HPDE6-E6E7 (cell line): ENCODE measurements at regions not wholly inside any gene's neighbourhood (a gene's known extent, or its start where the extent isn't known, plus 50 kb on each side); places are given as distances from the start of the nearest gene placed in this dataset.

Experiments
- DNase-seq: peaks from one replicate; pipeline ENCODE4 v3.0.0; 2011; ENCODE audit warnings: missing footprints; ENCODE audit errors: extremely low spot score

DNA sequence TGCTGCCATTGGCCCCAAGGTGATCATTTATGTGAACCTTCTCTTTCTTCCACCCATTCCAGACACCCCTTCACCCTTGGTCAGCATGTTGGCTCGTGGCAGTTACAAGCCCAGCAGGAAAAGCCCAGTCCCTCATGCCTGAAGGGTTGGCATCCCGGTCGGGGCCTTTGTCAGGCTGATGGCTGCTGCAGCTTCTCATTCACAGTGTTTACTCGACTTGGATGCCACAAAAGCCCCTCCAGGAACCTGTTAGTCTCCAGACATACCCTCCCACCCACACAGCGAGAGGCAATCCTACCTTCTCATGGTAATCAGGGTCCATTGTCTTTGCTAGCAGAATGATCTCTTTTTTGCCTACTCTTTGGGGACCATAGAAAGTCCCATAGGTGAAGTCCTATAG is 200.8 kb upstream of the PFKP start:
- DNase-seq = no peak

DNA sequence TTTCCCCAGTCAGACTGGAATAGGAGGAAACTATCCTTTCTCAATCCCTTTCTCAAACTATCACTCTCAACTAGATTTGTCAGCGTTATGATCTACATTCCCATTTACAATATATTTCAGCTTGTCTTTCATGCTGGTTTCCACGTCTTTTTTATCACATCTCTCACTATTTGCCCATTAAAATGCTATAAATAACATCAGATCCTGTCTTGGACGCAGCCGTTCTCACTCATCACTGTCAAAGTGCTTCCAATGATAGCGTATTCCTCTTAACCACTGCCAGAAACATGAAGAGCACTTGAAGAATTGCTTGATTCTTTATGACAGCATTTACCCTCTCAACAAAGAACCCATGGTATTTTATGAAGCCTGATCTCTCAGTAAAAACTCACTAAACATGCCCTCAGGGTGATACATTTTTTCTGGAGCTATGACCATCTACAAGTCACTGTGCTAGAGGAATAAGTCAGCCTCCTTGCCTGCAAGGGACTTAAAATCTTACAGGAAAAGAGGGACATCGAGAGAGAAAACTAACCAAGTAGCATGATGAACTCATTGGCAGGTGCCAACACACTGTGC is 205.6 kb upstream of the PFKP start:
- DNase-seq = no peak

DNA sequence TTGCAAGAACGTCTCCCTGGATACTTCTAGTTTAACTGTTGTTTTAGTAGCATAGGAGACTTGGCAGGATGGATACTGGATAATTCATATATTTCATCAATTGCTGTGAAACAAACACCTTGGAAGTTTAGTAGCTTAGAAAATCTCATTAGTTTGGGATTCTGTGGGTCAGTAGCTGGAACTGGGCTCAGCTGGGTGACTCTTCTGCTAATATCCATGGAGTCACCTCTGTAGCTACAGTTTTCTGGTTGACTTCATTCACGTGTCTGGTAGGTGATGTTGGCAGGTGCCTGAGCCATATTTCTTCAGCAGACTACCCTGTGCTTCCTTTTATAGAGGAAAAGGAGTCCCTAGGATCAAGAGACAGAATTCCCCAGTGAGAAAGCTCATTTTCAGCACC is 208.9 kb upstream of the PFKP start:
- DNase-seq = no peak

DNA sequence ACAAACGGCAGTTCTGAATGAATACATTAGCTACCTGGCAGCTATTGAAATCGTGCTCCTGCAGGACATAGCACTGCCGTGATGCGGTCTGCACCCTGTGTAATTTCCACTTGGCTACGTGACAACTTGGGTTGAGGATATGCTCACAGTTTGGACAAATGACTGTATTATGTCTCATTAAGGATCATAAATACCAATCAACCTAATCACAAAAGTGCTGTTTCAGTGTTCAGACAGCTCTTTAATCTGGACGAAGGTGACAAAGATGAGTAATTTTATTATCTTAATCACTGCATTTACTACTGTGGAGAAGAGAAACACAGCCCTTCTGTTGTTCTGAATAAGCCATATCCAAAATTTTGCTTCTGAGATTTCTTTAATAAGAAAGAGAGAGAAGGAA is 210.8 kb upstream of the PFKP start:
- no peak for DNase-seq

DNA sequence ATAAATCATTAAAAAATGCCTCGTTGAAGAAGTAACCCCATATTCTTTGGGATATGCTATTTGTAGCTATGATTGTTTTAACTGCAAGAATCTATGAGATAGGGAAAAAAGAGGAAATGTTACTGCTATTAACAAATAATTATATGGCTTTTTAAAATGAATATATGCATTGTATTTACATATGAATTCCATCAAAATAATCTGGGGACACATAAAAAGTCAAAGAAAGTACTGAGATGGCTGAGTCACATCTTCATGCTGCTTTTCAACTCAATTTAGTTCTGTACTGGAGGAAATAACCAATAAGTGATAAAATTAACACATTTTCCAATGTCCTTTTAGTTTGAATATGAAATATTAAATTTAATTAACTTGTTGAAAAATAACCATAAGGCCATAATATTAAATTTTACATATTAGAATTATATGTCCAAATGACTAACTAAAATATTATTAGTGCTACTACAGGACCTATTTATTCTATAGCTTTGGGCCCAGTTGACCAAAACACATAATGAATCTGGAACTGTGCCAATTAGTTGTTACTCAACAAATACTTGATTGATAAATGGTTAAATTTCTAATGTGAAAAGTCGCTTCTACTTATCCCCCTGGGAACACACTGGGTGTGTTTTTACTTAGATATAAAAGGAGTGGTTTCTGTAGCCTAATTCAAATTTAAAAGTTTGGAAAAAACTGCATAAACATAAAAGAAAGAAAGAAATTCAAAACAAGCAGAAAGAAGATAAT is 214.6 kb upstream of the PFKP start:
- DNase-seq = no peak

DNA sequence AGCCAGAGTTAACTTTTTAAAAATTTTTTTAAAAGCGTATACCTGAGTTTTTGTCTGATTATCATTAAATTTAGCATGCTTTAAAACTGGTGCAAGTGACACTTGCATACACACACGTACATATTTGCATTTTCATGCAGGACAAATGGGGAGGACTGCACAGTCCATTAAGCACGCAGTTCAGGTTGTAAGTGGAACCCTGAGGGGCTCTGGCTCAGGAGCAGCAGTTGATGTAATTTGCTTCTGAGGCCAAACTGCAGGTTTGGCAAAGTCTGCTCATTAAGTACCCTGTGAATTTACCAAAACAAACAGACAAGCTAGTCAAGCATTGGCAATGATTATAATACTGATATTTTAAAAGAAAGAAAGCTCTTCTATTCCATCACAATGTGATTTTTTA is 215.8 kb upstream of the PFKP start:
- no peak for DNase-seq

DNA sequence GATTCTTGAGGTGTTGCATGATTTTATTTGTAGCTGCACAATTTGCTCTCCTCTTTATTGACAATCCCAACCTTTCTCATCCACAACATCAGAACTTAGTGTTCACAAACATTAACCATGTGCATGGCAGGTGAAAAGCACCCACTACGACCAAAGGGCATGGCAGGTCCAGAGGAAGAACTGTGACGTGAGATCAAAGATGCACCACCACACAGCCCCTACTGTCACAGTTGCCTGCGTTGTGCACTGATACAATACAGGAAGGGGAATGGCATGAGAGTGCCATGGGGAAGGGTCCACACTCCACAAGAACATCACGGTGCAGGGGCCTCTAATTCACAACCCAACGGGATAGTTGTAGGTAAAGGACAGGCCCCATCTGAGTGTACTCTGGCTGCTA is 217.1 kb upstream of the PFKP start:
- no peak for DNase-seq

DNA sequence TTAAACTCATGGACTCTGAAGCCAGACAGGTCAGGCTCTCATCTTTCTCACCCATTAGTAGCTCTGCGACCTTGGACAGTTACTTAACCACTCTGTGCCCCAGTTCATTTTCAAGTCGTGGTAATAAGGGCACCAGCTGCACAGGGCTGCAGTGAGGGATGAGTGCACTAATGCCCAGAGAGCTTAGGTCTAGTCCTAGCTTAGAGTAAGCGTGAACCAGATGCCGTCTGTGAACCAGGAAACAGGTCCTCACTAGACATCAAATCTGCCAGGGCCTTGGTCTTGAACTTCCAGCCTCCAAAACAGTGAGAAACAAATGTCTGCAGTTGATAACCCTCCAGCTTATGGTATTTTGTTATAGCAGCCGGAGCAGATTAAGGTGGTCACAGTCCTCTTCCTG is 222.4 kb upstream of the PFKP start:
- no peak for DNase-seq

DNA sequence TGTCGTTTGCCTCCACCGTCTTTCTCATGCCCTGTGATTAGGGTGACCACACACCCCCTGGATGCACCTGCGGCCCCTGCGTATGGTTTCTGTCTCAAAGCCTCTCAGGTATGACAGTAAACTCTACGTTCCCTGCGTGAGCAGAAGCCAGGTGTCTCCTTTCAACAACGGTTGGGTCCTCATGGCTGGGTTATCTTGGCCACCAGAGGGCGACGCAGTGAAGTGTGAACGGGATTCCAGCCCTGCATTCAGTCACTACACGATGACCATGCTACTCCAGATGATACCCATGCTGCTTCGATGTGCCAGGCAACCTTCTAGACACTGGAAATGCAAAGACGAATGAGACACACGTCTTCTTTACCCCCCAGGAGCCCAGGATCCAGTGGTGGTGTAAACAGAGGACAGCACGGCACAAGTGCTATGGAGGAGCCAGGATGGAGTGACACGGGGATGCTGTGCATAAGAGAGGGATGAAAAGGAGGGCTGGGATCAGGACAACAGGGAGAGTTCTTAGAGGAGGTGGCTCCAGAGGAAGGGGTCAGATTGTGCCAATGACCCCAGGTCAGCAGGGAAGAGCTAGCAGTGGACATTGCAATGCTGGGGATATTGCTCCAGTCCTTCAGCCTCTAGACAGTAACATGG is 228.1 kb upstream of the PFKP start:
- no peak for DNase-seq

DNA sequence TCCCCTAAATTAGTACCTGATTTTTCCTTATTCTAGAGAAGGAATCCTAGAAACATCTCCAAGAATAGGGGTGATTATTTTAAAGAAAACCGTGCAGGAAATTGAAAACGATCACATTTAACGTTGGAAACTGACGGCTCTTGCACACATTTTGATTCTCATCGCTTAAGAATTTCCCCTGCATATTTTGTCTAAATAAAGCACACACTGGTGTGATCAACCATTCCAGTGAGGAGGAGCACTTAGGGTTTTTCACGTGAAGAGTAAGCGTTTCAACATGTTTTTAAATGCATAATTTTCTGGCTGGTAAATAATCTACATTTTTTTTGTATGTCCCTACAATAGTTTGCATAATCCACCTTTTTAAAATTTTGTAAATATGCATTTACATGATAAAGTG is 229.7 kb upstream of the PFKP start:
- no peak for DNase-seq

DNA sequence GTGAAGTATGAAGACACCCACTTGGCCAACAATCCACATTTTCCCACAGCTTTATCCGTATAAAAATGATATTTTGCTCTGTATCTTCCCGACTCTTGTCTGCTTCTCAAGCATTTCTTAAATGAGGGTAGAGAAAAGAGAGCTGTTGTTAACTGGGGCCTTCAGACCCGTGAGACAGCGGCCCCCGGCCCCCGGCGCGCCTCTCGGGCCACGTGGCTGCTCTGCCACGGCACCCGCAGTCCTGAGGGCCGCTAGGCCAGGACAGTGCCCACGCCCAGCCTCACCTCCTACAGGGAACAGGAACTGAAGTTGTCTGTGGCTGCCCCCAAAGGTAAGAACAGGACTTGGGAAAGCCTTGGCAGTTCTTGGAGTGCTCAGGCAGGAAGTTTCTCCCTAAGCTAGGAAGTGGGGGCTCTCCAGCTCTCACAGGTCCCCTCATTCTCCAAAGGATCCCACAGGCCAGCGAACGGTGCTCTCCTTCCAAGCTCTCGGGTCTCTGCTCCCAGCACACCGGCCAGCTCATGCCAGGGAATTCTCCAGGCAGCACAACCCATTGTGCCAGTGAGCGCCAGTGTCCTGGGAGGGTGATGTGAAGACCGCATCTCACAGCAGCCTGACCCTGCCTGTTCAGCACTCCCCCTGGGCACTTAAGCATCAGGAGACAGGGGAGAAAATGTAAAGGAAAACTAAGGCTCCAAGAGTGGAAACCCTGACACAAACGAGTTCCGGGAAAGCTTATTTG is 230.3 kb upstream of the PFKP start:
- DNase-seq = no peak

DNA sequence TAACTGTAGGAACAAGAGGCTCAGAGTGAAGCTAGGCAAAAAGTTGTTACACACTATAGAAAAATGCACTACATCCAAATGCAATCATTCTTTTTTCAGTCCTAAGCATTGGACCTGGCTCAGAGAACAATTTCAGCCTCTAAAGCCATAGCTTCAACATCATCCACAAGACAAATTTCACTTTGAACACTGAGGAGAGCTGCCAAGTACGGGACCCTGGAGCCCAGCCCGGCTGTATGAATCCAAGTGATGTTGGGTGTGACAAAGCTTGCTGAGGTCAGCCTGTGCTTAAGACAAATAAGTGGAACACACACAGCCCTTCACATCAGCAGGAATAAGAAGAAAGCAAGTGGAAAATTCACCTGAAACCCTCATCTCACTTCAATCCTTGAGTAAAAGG is 233.1 kb upstream of the PFKP start:
- DNase-seq = no peak

DNA sequence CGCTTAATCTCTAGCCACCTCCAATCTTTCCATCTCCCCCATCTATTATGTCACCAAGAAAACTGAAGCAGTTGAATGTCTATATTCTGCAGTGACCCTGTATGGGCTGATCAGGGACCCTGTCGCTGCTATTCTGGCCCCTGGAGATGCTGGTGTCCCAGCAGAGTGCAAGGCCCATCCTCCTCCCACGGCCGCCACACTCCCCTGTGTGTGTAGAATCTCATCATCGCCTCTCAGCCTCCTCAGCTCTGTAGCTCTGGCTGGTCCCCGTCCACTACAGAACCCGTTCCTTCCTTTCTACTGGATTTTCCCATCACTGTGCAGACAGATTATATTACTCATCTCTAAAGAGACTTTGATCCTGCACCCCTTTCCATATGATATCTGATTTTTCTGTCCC is 235.8 kb upstream of the PFKP start:
- DNase-seq = no peak

DNA sequence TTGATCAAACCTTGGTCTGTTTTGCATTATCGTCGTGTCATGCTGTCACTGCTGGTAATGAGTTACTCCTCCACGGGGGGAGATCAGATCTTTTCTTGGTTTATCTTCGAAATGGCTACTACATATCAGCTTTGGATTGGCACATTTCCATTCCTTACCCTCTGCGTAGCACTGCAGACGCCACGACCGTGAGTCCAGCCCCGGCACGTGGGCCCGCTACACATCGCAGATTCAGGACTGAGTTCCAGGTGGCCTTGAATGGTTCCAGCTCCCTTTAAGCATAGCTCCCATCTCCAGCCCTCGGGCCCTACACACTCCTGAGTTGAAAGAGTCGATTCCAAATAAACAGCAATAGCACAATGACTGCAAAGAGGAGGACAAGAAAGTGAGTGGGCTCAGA is 238.6 kb upstream of the PFKP start:
- no peak for DNase-seq

DNA sequence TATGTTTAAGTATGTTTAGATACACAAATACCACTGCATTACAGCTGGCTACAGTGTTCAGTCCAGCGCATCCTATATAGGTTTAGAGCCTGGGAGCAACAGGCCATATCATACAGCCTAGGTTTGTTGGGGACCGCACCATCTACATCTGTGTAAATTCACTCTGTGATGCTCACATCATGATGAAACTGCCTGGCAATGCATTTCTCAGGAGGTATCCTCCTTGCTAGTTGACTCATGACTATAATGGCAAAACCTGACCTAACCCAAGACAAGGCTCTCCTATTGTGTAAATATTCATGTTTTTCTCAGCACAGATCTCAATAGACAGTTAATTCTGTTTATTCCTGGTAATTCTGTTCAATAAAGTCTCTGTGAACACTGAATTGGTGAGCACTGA is 240.7 kb upstream of the PFKP start:
- DNase-seq = no peak

DNA sequence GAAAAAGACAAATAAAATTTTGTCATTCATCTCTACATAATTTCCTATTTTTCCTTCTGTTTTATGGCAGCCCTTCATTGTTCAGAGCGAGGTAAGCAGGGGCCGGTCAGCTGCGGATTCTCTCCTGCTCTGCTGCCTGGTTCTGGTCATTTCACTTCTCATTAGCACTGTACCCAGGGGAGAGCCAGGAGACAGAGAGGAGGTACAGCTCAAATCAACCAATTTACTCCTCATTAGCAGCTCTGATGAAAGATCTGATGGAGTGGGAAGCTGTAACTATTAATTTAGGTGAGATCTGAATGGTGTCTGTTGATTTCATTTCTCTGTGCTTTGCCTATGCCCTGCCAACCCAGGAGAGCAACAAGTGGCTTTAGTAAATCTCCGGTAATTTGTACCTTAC is 241.5 kb upstream of the PFKP start:
- DNase-seq = no peak

DNA sequence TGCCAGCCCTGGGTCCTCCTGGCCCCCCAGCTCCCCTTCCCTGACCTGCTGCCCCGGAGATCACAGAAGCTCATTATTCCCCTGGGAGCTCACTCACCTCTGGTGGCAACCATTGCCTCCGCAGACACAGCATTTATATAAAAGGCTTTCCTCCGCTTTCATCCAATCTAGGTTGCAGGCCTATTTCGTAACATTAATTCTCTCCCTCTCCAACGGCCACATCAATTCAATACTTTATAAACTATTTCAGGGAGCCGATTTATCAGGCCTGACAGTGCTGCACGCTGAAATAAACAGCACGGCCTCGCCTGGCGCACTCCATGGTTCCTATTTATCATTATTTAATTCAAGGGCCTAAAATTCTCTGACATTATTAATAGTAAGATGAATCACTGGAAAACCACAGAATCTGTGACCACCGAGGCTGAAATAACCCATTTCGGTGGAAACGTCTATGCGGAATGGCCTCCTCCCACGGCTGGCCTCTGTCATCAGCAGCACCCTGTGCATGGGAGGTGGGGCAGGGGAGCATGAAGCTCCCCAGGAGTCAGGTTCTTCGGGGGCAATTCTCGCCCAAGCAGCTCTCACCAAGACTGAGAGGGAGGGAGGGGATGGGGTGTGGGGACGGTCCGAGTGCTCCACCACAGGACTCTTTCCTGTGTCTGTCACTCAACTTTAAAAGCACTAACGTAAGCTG is 249.3 kb upstream of the PFKP start:
- DNase-seq = no peak

DNA sequence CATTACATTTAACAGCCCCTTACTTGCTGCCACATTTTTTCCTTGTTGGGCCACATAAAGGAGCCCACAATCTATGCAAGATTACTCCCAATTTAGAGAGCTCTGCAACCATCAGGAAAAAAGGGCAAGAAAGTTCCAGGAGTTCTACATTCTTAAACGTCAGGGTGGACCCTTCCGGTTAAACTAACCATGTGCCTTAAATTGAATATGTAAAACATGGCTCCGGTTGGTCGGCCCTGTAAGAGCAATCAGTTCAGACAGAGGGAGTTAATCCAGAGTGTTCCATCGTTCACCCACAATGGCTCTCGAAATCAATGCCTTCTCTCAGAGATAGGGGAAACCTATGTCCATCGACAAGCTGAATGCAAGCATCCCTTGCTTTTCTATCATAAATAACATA is 253.7 kb upstream of the PFKP start:
- no peak for DNase-seq

DNA sequence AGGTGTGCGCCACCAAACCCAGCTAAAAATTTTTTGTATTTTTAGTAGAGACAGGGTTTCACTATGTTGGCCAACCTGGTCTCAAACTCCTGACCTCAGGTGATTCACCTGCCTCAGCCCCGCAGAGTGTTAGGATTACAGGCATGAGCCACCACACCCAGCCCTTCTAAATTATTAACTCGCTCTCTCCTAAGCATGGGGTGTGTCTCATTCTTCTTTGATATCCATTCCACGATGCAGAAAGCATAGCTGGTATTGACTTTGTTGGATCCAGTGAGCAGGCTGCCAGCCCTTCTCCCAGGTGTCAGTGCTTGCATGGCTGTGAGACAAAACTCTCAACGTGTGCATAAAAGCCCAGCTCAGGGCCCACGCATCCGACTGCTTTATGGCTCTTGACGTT is 254.1 kb upstream of the PFKP start:
- no peak for DNase-seq

DNA sequence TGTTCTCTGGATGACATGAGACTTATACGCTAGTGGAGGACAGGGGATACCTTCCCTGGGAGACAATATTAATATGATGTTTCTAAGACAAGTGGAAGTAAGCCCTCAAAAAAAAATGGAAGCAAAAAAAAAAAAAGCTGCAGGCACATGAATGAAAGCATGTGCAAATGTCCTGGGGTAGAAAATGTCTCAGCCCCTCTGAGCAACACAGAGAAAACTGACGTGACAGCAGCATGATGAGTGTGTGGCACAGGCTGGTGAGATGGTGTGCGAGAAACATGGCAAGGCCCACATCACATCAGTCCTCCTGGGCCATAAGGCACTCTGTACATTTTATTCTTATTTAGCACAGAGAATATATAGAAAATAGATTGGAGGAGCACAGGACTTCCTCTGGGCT is 254.7 kb upstream of the PFKP start:
- no peak for DNase-seq

DNA sequence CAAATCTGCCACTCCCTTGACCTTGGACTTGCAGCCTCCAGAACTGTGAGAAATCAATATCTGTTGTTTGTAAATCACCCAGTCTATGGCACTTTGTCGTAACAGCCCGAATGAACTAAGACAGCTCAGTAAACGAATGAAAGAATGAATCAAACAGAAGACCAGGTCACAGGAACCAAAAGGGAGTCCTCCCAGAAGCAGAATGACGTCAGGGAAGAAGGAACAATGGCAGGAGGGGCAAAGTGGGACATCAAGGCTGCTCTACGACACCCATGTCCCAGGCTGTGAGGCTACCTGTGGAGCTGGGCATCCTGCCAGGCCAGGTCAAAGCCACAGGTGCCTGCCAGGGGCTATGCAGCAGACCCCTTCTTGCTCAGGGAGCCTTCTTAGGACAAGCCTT is 267.2 kb upstream of the PFKP start:
- DNase-seq = no peak

DNA sequence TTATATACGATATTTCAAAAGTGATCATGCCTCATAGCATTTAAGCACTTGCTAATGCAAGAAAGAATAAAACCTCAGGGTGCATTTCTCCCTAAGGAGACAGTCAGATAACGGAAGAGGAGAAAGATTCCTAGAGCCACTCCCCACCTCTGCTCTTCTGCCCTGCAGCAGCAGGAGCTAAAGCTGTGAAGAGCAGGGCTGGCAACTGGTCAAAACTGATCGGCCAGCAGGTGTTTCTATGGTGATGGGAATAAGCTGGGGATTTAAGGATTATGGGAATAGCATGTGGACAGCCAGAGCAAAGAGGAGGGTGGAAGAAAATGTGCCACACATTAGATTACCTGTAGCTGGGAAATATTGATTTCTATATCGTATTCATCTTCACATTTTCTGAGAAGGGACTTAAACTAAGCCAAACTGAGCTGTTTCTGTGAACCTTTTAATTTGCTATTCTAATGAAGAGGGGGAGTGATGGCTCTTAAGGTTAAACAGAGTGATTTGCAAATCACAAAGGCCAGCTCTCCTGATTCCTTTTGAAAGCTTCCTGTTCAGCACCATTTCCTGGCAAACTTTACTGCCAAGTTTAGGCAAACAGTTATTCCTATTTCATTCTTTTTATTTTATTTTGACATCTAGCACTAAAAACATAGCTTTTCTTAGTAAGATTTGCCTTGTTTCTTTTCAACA is 268.9 kb upstream of the PFKP start:
- no peak for DNase-seq
